MM.1S (cell line): ENCODE measurements at regions not wholly inside any gene's neighbourhood (a gene's known extent, or its start where the extent isn't known, plus 50 kb on each side); places are given as distances from the start of the nearest gene placed in this dataset.

Experiments used
- DNase-seq: peaks from one replicate; pipeline ENCODE4 v3.0.0-alpha.2; 2015
- H2AFZ ChIP-seq: fragments of 300-600 bp; sonication (generic); 2 replicates; pipeline ENCODE4 v1.6.0; 2016; ENCODE audit warnings: antibody characterized with exemption, low read length
- H3F3A ChIP-seq: fragments of 300-600 bp; sonication (generic); 2 replicates; pipeline ENCODE4 v1.6.1; 2016; ENCODE audit warnings: mild to moderate bottlenecking, antibody characterized with exemption, low read length, moderate library complexity, mixed read lengths; ENCODE audit not compliant: insufficient read depth
- H3K27ac ChIP-seq: fragments of 300-600 bp; sonication (generic); 2 replicates; pipeline ENCODE4 v1.5.1; 2016; ENCODE audit warnings: mild to moderate bottlenecking, low read length
- H3K27me3 ChIP-seq: fragments of 300-600 bp; sonication (generic); replicated peaks from 2 replicates; pipeline ENCODE4 v1.6.0; 2016; ENCODE audit warnings: low read length; ENCODE audit not compliant: insufficient read depth
- H3K36me3 ChIP-seq: fragments of 300-600 bp; sonication (generic); replicated peaks from 2 replicates; pipeline ENCODE4 v1.6.1; 2016; ENCODE audit warnings: mild to moderate bottlenecking, low read length, mixed read lengths; ENCODE audit not compliant: insufficient read depth
- H3K4me1 ChIP-seq: fragments of 300-600 bp; sonication (generic); 2 replicates; pipeline ENCODE4 v1.6.1; 2016; ENCODE audit warnings: low read length, mixed read lengths
- H3K4me2 ChIP-seq: fragments of 300-600 bp; sonication (generic); 2 replicates; pipeline ENCODE4 v1.6.0; 2016; ENCODE audit warnings: low read depth, low read length
- H3K4me3 ChIP-seq: fragments of 300-600 bp; sonication (generic); 2 replicates; pipeline ENCODE4 v1.5.1; 2016; ENCODE audit warnings: low read length, mixed read lengths
- H3K79me2 ChIP-seq: fragments of 300-600 bp; sonication (generic); 2 replicates; pipeline ENCODE4 v1.6.1; 2016; ENCODE audit warnings: mixed run types, low read length, mixed read lengths
- H3K9ac ChIP-seq: fragments of 300-600 bp; sonication (generic); 2 replicates; pipeline ENCODE4 v1.6.1; 2016; ENCODE audit warnings: low read length, mixed read lengths
- H3K9me2 ChIP-seq: fragments of 300-600 bp; sonication (generic); replicated peaks from 2 replicates; pipeline ENCODE4 v1.6.1; 2016; ENCODE audit warnings: mild to moderate bottlenecking, low read length, mixed read lengths; ENCODE audit not compliant: insufficient read depth
- H3K9me3 ChIP-seq: fragments of 300-600 bp; sonication (generic); replicated peaks from 2 replicates; pipeline ENCODE4 v1.6.1; 2016; ENCODE audit warnings: mild to moderate bottlenecking, low read length, mixed read lengths; ENCODE audit not compliant: insufficient read depth
- H4K20me1 ChIP-seq: fragments of 300-600 bp; sonication (generic); 2 replicates; pipeline ENCODE4 v1.6.1; 2016; ENCODE audit warnings: mild to moderate bottlenecking, low read length, moderate library complexity, mixed read lengths; ENCODE audit not compliant: insufficient read depth
- CTCF ChIP-seq: fragments of 300-600 bp; sonication (generic); IDR thresholded peaks from 2 replicates; pipeline ENCODE4 v1.5.1; 2016; ENCODE audit warnings: antibody characterized with exemption, low read length, mixed read lengths
- EZH2 ChIP-seq: fragments of 300-600 bp; sonication (generic); optimal IDR thresholded peaks from 2 replicates; pipeline ENCODE3; 2017; ENCODE audit warnings: low read depth, mild to moderate bottlenecking, antibody characterized with exemption, low read length, mixed read lengths
- EZH2phosphoT487 ChIP-seq: fragments of 300-600 bp; sonication (generic); IDR thresholded peaks from 2 replicates; pipeline ENCODE4 v1.6.1; 2018; ENCODE audit warnings: antibody characterized with exemption, low read length

DNA sequence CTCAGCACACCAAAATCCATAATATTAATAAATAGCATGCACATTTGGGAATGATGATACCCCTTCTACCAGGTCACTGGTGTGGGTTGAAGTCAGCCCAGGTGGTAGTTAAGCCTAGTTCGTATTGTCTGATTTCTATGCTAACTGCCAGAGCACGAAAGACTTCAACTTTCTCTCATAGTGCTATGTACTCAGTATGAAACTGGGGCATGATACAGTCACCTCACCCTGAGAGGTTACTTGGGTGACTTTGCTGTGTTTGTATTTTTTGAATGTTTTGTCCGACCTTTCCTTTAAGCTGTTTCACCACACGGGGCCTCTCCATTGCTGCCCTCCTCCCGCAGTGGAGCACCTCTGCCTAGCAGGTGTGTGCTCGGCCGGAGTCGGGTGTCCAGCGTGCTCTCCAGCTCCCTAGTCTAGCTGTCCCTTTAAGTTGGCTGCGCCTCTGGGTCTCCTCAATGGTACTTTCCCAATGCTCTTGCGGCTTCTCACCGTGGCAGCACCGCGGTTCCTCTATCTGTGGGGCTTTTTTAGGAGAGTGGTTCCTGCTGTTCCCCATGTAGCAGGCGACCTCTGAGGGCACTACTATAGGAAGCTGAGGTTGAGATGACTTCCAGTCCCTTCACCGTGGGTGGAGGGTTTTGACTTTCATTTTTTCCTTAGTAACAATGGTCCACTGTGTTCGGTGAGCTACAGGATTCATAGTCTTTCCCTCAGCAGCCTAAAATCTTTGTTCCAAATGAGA lies 524.0 kb upstream of the PFKP start:
- DNase-seq = no peak
- no peaks in the 10 kb centered on the region for H3K79me2 ChIP-seq
- H3K4me2 ChIP-seq = no peak overlapping the region
- H2AFZ ChIP-seq = no peak overlapping the region
- H3F3A ChIP-seq = no peaks in the 10 kb centered on the region
- H3K4me1 ChIP-seq = no peaks in the 10 kb centered on the region
- no peaks in the 10 kb centered on the region for H4K20me1 ChIP-seq
- TF ChIP-seq EZH2phosphoT487 (no peak), EZH2 (no peak), CTCF (no peak)
- no peaks in the 10 kb centered on the region for H3K27me3 ChIP-seq
- H3K9me3 ChIP-seq = no peaks in the 10 kb centered on the region
- no peaks in the 10 kb centered on the region for H3K9me2 ChIP-seq
- H3K4me3 ChIP-seq = no peak overlapping the region
- no peak overlapping the region for H3K27ac ChIP-seq
- no peaks in the 10 kb centered on the region for H3K36me3 ChIP-seq
- H3K9ac ChIP-seq = no peak overlapping the region

DNA sequence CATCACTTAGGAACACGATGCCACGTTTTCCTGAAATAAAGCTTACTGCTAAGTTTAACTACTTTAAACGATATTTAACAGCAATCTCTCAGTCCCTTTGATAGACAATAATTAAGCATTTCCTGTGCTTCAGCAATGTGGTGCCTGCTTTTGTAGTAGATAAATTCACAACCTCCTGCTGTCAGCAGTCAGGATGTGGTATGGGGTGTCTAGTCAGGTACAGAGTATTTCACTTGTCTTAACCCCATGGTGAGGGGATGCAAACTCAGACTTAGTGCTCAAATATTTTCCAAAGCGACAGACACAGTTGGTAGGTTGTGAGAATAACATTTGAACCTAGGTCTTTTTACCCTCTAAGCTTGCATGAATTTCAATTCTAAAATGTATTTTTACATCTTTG lies 526.2 kb upstream of the PFKP start:
- Histone ChIP-seq H3F3A (no peaks in the 10 kb centered on the region), H3K36me3 (no peaks in the 10 kb centered on the region), H3K9me2 (no peaks in the 10 kb centered on the region), H3K4me3 (no peak overlapping the region), H3K4me1 (no peaks in the 10 kb centered on the region), H3K27me3 (no peaks in the 10 kb centered on the region), H4K20me1 (no peaks in the 10 kb centered on the region), H3K27ac (no peak overlapping the region), H3K9ac (no peak overlapping the region), H3K9me3 (no peaks in the 10 kb centered on the region), H3K4me2 (no peak overlapping the region; the same call in 1 of the 2 replicates), H2AFZ (no peak overlapping the region), H3K79me2 (no peaks in the 10 kb centered on the region)
- no peak for DNase-seq
- no peak for TF ChIP-seq EZH2phosphoT487
- no peak for TF ChIP-seq CTCF
- no peak for TF ChIP-seq EZH2

DNA sequence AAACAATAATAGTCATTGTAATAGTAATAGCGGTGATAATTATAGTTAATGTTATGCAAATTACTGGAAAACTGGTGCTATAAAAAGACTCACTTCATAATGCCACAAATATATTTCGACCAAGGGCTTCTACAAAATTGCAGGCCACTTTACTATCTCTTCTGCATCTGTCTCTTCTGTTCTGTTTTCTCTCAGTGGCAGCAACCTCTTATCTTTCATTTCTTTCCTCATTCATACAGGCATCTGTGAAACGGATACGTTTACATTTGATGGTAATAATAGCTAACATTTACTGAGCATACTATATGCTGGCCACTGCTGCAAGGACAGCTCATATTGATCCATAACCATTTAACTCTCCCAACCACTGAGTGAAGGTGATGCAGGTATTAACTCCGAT lies 537.4 kb upstream of the PFKP start:
- no peak overlapping the region for H3K27ac ChIP-seq
- no peak overlapping the region for H3K4me3 ChIP-seq
- no peaks in the 10 kb centered on the region for H3K9me3 ChIP-seq
- no peaks in the 10 kb centered on the region for H3K27me3 ChIP-seq
- H3K4me2 ChIP-seq = no peak overlapping the region
- H3K4me1 ChIP-seq = no peaks in the 10 kb centered on the region
- H3K79me2 ChIP-seq = no peaks in the 10 kb centered on the region
- no peak for DNase-seq
- H3K36me3 ChIP-seq = no peaks in the 10 kb centered on the region
- H3K9me2 ChIP-seq = no peaks in the 10 kb centered on the region
- no peaks in the 10 kb centered on the region for H4K20me1 ChIP-seq
- H3F3A ChIP-seq = no peaks in the 10 kb centered on the region
- H3K9ac ChIP-seq = no peak overlapping the region
- H2AFZ ChIP-seq = no peak overlapping the region
- TF ChIP-seq CTCF (no peak), EZH2phosphoT487 (no peak), EZH2 (no peak)
